ENCODE measurements at regions not wholly inside any gene's neighbourhood (a gene's known extent, or its start where the extent isn't known, plus 50 kb on each side); places are given as distances from the start of the nearest gene placed in this dataset.

GRCh38 chrX:150223176-150224015 lies 139.7 kb upstream of the MAMLD1 start:
- no peaks in the 10 kb centered on the region for H3K4me1 ChIP-seq (ENCODE audit: control insufficient read depth in 4 of 4, insufficient read depth in 4 of 4, low read length in 3 of 4)
- H3K4me3 ChIP-seq (ENCODE audit: low read depth in 1 of 3, low read length in 3 of 3), result no peak overlapping the region
- no peaks in the 10 kb centered on the region for H3K36me3 ChIP-seq (ENCODE audit: control insufficient read depth in 4 of 4, insufficient read depth in 3 of 4, low read depth in 1 of 4, low read length in 3 of 4)
- H3K27me3 ChIP-seq (ENCODE audit: control insufficient read depth in 4 of 4, insufficient read depth in 4 of 4, low read length in 3 of 4), result no peaks in the 10 kb centered on the region
- TF ChIP-seq RAD21 (IDR thresholded peaks at IDR 0.05) (no peak), YY1 (IDR thresholded peaks at IDR 0.05) (no peak), HNF4A (conservative IDR thresholded peaks at IDR 0.05) (no peak), CTCF (IDR thresholded peaks at IDR 0.05; ENCODE audit: low read depth, low read length, missing input control) (no peak), EGR1 (IDR thresholded peaks at IDR 0.05; ENCODE audit: low read depth in 2 of 2) (no peak), SP1 (IDR thresholded peaks at IDR 0.05) (no peak), ATF3 (IDR thresholded peaks at IDR 0.05) (no peak), ZBTB33 (IDR thresholded peaks at IDR 0.05) (no peak), FOXA2 (IDR thresholded peaks at IDR 0.05) (no peak), FOXA1 (IDR thresholded peaks at IDR 0.05) (no peak), NR2F2 (IDR thresholded peaks at IDR 0.05) (no peak), GABPA (IDR thresholded peaks at IDR 0.05 in 1 of 2, conservative IDR thresholded peaks at IDR 0.05 in 1 of 2) (no peak), TAF1 (conservative IDR thresholded peaks at IDR 0.05) (no peak), REST (IDR thresholded peaks at IDR 0.05) (no peak), MAX (IDR thresholded peaks at IDR 0.05) (no peak)
- no peak for DNase-seq (ENCODE audit: low spot score)
- no peak overlapping the region for H3K9ac ChIP-seq (ENCODE audit: low read depth in 1 of 2, low read length in 2 of 2)
- H3K27ac ChIP-seq (ENCODE audit: low read depth in 1 of 2, low read length in 2 of 2), result no peak overlapping the region
- WGBS, result 96% methylated on average over 12 of the region's 12 CpGs
- H3K9me3 ChIP-seq (ENCODE audit: control insufficient read depth in 4 of 4, low read length in 3 of 4), result no peaks in the 10 kb centered on the region
